ENCODE measurements at regions not wholly inside any gene's neighbourhood (a gene's known extent, or its start where the extent isn't known, plus 50 kb on each side); places are given as distances from the start of the nearest gene placed in this dataset.

- TF ChIP-seq CTCF (IDR thresholded peaks at IDR 0.05), result no peak
- no peak for TF ChIP-seq POLR2A (IDR thresholded peaks at IDR 0.05)
Observed at GRCh38 chr13:86848716-86849115, 822.5 kb upstream of the SLITRK5 start.

All from body of pancreas (tissue), 4 donors.